DND-41 (cell line): ENCODE measurements at regions not wholly inside any gene's neighbourhood (a gene's known extent, or its start where the extent isn't known, plus 50 kb on each side); places are given as distances from the start of the nearest gene placed in this dataset.

ENCODE experiments used
- EZH2 ChIP-seq: IDR thresholded peaks from 3 replicates; pipeline ENCODE4 v1.6.1; 2012; ENCODE audit warnings: borderline replicate concordance, low read depth, mild to moderate bottlenecking, moderate library complexity, low read length, inconsistent platforms; ENCODE audit not compliant: severe bottlenecking
- TF ChIP-seq, protein P1 (sequence below): IDR thresholded peaks from 2 replicates; pipeline ENCODE4 v1.5.1; 2012; ENCODE audit warnings: borderline replicate concordance, low read length, moderate library complexity, mild to moderate bottlenecking; ENCODE audit not compliant: poor library complexity, severe bottlenecking; ENCODE audit errors: extremely low read depth

DNA sequence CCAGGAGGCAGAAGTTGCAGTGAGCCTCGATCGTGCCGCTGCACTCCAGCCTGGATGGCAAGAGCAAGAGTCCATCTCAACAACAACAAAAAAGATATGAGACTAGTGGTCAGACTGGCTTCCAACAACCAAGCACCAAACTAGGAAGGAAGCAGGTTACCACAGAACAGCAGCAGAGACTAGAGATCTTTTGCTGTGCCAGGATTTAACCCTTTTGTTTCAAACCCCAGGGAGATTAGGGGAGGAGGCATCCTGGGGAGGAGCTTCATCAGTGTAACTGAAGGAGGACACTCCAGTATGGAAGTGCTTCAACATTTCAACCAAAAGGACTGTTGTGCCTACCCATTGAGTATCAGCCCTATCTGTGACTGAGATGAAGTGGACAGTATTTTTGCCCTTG lies 240.3 kb downstream of the ZIC1 start:
- TF ChIP-seq, protein P1, sequence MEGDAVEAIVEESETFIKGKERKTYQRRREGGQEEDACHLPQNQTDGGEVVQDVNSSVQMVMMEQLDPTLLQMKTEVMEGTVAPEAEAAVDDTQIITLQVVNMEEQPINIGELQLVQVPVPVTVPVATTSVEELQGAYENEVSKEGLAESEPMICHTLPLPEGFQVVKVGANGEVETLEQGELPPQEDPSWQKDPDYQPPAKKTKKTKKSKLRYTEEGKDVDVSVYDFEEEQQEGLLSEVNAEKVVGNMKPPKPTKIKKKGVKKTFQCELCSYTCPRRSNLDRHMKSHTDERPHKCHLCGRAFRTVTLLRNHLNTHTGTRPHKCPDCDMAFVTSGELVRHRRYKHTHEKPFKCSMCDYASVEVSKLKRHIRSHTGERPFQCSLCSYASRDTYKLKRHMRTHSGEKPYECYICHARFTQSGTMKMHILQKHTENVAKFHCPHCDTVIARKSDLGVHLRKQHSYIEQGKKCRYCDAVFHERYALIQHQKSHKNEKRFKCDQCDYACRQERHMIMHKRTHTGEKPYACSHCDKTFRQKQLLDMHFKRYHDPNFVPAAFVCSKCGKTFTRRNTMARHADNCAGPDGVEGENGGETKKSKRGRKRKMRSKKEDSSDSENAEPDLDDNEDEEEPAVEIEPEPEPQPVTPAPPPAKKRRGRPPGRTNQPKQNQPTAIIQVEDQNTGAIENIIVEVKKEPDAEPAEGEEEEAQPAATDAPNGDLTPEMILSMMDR = no peak
- no peak for TF ChIP-seq EZH2
